OCI-LY1 (cell line): ENCODE measurements at regions not wholly inside any gene's neighbourhood (a gene's known extent, or its start where the extent isn't known, plus 50 kb on each side); places are given as distances from the start of the nearest gene placed in this dataset.
"Not testable (repeated sequence)": the region's sequence is repeated elsewhere in the genome, so short reads cannot be mapped to it uniquely, and the experiment has no call there.

Experiments
- H2AFZ ChIP-seq: fragments of 200-600 bp; sonication (generic), shearing (Covaris generic); 2 replicates; pipeline ENCODE4 v1.6.0; 2014; ENCODE audit warnings: antibody characterized with exemption, mild to moderate bottlenecking, low read length
- H3F3A ChIP-seq: fragments of 200-600 bp; sonication (generic), shearing (Covaris generic); 2 replicates; pipeline ENCODE4 v1.6.0; 2014; ENCODE audit warnings: mild to moderate bottlenecking, antibody characterized with exemption, low read length, moderate library complexity; ENCODE audit not compliant: insufficient read depth
- H3K27ac ChIP-seq: fragments of 200-600 bp; sonication (generic); 2 replicates; pipeline ENCODE4 v1.5.1; 2014; ENCODE audit warnings: low read length, mixed run types, mild to moderate bottlenecking, low read depth; ENCODE audit not compliant: poor library complexity, severe bottlenecking
- H3K27me3 ChIP-seq: fragments of 200-600 bp; sonication (generic); 2 replicates; pipeline ENCODE4 v1.6.0; 2014; ENCODE audit warnings: antibody characterized with exemption, mild to moderate bottlenecking, low read length, moderate library complexity; ENCODE audit not compliant: insufficient read depth
- H3K36me3 ChIP-seq: fragments of 200-600 bp; sonication (generic); 2 replicates; pipeline ENCODE4 v1.6.1; 2014; ENCODE audit warnings: mild to moderate bottlenecking, antibody characterized with exemption, low read length, moderate library complexity, mixed read lengths; ENCODE audit not compliant: insufficient read depth
- H3K4me1 ChIP-seq: fragments of 200-600 bp; sonication (generic); 2 replicates; pipeline ENCODE4 v1.5.1; 2014; ENCODE audit warnings: mild to moderate bottlenecking, low read length, moderate library complexity; ENCODE audit not compliant: insufficient read depth, severe bottlenecking
- H3K4me2 ChIP-seq: fragments of 200-600 bp; sonication (generic), shearing (Covaris generic); 2 replicates; pipeline ENCODE4 v1.6.1; 2014; ENCODE audit warnings: low read length
- H3K4me3 ChIP-seq: fragments of 200-600 bp; sonication (generic); 2 replicates; pipeline ENCODE4 v1.5.1; 2014; ENCODE audit warnings: low read length, low read depth, mild to moderate bottlenecking, mixed read lengths; ENCODE audit not compliant: poor library complexity, severe bottlenecking
- H3K79me2 ChIP-seq: fragments of 200-600 bp; shearing (Covaris generic); 2 replicates; pipeline ENCODE4 v1.6.1; 2016; ENCODE audit warnings: mixed run types, low read length, mixed read lengths; ENCODE audit not compliant: insufficient read depth
- H3K9ac ChIP-seq: fragments of 200-600 bp; sonication (generic), shearing (Covaris generic); 2 replicates; pipeline ENCODE4 v1.6.1; 2014; ENCODE audit warnings: mild to moderate bottlenecking, low read length, mixed read lengths
- H3K9me2 ChIP-seq: fragments of 200-600 bp; sonication (generic), shearing (Covaris generic); 2 replicates; pipeline ENCODE4 v1.6.1; 2014; ENCODE audit warnings: low read depth, mild to moderate bottlenecking, low read length, mixed read lengths
- H3K9me3 ChIP-seq: fragments of 200-600 bp; shearing (Covaris generic); 2 replicates; pipeline ENCODE4 v1.6.1; 2014; ENCODE audit warnings: low read length, mixed read lengths
- H4K20me1 ChIP-seq: fragments of 200-600 bp; sonication (generic), shearing (Covaris generic); 2 replicates; pipeline ENCODE4 v1.6.0; 2016; ENCODE audit warnings: mild to moderate bottlenecking, low read length; ENCODE audit not compliant: insufficient read depth
- CTCF ChIP-seq: fragments of 200-600 bp; sonication (generic), shearing (Covaris generic); IDR thresholded peaks from 2 replicates; pipeline ENCODE4 v1.5.1; 2017; ENCODE audit warnings: mild to moderate bottlenecking, antibody characterized with exemption, low read length, moderate library complexity, mixed read lengths
- EZH2 ChIP-seq: fragments of 200-600 bp; sonication (generic), shearing (Covaris generic); IDR thresholded peaks from 2 replicates; pipeline ENCODE4 v1.8.0; 2017; ENCODE audit warnings: borderline replicate concordance, mixed run types, mild to moderate bottlenecking, antibody characterized with exemption, low read length, moderate library complexity, mixed read lengths

- H3K4me2 ChIP-seq: no peak overlapping the region
Measured at GRCh38 chrX:73916931-73917667, 64.6 kb upstream of the XIST start.

GRCh38 chrX:73916489-73916888 lies 64.0 kb upstream of the XIST start:
- Histone ChIP-seq H3K9me3 (no peaks in the 10 kb centered on the region), H3K4me2 (no peak overlapping the region), H3K27ac (no peak overlapping the region), H3K4me3 (no peak overlapping the region), H3K9me2 (no peaks in the 10 kb centered on the region), H2AFZ (no peak overlapping the region), H3K4me1 (no peaks in the 10 kb centered on the region), H3F3A (no peaks in the 10 kb centered on the region), H3K36me3 (no peaks in the 10 kb centered on the region), H3K79me2 (no peaks in the 10 kb centered on the region), H3K27me3 (no peaks in the 10 kb centered on the region), H4K20me1 (no peaks in the 10 kb centered on the region), H3K9ac (no peak overlapping the region)
- no peak for TF ChIP-seq EZH2
- TF ChIP-seq CTCF: no peak

More at GRCh38 chrX:73916931-73917667, 64.6 kb upstream of the XIST start:
- Histone ChIP-seq H3K9me2 (no peaks in the 10 kb centered on the region), H3K27me3 (no peaks in the 10 kb centered on the region), H3K9ac (no peak overlapping the region), H3K27ac (no peak overlapping the region), H3K9me3 (no peaks in the 10 kb centered on the region), H2AFZ (no peak overlapping the region), H4K20me1 (no peaks in the 10 kb centered on the region), H3K4me3 (no peak overlapping the region), H3K36me3 (no peaks in the 10 kb centered on the region), H3F3A (no peaks in the 10 kb centered on the region), H3K4me1 (no peaks in the 10 kb centered on the region), H3K79me2 (no peaks in the 10 kb centered on the region)
- TF ChIP-seq CTCF: no peak
- TF ChIP-seq EZH2: no peak

DNA sequence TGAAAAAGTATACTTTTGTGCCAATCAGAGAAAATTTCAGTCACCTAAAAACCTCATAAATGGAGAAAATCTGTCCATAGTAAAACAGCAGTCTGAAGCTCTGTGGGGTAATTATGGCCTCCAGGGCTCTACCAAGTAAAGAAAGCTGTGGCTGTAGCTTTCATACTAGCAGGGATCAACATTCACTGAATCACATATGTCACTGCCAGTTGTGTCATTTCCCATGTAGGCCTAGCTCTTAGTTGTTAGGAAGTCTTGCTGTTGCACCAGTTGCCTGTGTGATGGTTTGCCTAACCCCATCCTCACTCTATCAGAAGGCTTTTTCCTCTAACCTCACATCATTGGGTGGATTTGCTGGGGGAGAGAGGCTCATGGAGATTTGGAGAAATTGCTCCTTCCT lies 62.3 kb upstream of the XIST start:
- H4K20me1 ChIP-seq, H2AFZ ChIP-seq, H3K27me3 ChIP-seq, H3K27ac ChIP-seq, H3K4me2 ChIP-seq, H3K36me3 ChIP-seq, H3F3A ChIP-seq, H3K4me3 ChIP-seq, H3K9me2 ChIP-seq, H3K9me3 ChIP-seq, H3K4me1 ChIP-seq, H3K79me2 ChIP-seq, H3K9ac ChIP-seq: not testable (repeated sequence)

- Histone ChIP-seq H3K79me2 (no peaks in the 10 kb centered on the region), H3F3A (no peaks in the 10 kb centered on the region), H3K27ac (no peak overlapping the region), H3K9ac (no peak overlapping the region), H3K9me3 (no peaks in the 10 kb centered on the region), H3K4me3 (no peak overlapping the region), H3K9me2 (no peaks in the 10 kb centered on the region), H3K4me2 (no peak overlapping the region), H4K20me1 (no peaks in the 10 kb centered on the region), H2AFZ (no peak overlapping the region), H3K4me1 (no peaks in the 10 kb centered on the region), H3K27me3 (no peaks in the 10 kb centered on the region), H3K36me3 (no peaks in the 10 kb centered on the region)
- TF ChIP-seq EZH2 (no peak), CTCF (no peak)
Measured at GRCh38 chrX:73913580-73913979, 61.1 kb upstream of the XIST start.

DNA sequence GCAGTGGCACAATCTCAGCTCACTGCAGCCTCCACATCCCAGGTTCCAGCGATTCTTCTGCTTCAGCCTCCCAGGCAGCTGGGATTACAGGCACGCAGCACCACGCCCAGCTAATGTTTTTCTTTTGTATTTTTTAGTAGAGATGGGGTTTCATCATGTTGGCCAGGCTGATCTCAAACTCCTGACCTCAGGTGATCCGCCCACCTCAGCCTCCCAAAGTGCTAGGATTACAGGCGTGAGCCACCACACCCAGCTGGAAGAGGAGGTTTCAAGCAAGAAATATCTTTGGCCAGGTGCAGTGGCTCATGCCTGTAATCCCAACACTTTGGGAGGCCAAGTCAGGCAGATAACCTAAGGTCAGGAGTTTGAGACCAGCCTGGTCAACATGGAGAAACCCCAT lies 59.4 kb upstream of the XIST start:
- H3K4me2 ChIP-seq, H2AFZ ChIP-seq, H3K9ac ChIP-seq, H3K4me1 ChIP-seq, H3K4me3 ChIP-seq, H3K79me2 ChIP-seq, H3K27me3 ChIP-seq, H3K9me3 ChIP-seq, H3K36me3 ChIP-seq, H3F3A ChIP-seq, H4K20me1 ChIP-seq, H3K27ac ChIP-seq, H3K9me2 ChIP-seq: not testable (repeated sequence)
